ENCODE measurements at regions not wholly inside any gene's neighbourhood (a gene's known extent, or its start where the extent isn't known, plus 50 kb on each side); places are given as distances from the start of the nearest gene placed in this dataset.

- no peak for TF ChIP-seq CTCF (IDR thresholded peaks at IDR 0.05)
- no peak for TF ChIP-seq POLR2A (IDR thresholded peaks at IDR 0.05)
Measured at GRCh38 chr17:72409405-72410002, 288.7 kb downstream of the SOX9 start.

All from thyroid gland (tissue), 4 donors.